ENCODE measurements at regions not wholly inside any gene's neighbourhood (a gene's known extent, or its start where the extent isn't known, plus 50 kb on each side); places are given as distances from the start of the nearest gene placed in this dataset.

- TF ChIP-seq, protein P1, sequence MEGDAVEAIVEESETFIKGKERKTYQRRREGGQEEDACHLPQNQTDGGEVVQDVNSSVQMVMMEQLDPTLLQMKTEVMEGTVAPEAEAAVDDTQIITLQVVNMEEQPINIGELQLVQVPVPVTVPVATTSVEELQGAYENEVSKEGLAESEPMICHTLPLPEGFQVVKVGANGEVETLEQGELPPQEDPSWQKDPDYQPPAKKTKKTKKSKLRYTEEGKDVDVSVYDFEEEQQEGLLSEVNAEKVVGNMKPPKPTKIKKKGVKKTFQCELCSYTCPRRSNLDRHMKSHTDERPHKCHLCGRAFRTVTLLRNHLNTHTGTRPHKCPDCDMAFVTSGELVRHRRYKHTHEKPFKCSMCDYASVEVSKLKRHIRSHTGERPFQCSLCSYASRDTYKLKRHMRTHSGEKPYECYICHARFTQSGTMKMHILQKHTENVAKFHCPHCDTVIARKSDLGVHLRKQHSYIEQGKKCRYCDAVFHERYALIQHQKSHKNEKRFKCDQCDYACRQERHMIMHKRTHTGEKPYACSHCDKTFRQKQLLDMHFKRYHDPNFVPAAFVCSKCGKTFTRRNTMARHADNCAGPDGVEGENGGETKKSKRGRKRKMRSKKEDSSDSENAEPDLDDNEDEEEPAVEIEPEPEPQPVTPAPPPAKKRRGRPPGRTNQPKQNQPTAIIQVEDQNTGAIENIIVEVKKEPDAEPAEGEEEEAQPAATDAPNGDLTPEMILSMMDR (IDR thresholded peaks at IDR 0.05), result no peak
- no peak for TF ChIP-seq POLR2A (IDR thresholded peaks at IDR 0.05)
Observed at GRCh38 chr11:26027887-26028286, 304.0 kb upstream of the ANO3 start.

All from adrenal gland (tissue), 5 donors.